22Rv1 (cell line): ENCODE measurements at regions not wholly inside any gene's neighbourhood (a gene's known extent, or its start where the extent isn't known, plus 50 kb on each side); places are given as distances from the start of the nearest gene placed in this dataset.

ENCODE experiments used
- ZFX ChIP-seq: fragments of 450-650 bp; IDR thresholded peaks from 2 replicates; pipeline ENCODE4 v1.6.1; 2017; ENCODE audit warnings: antibody characterized with exemption, borderline replicate concordance
- TF ChIP-seq, protein P1 (sequence below): fragments of 450-650 bp; IDR thresholded peaks from 2 replicates; pipeline ENCODE4 v1.5.1; 2017; ENCODE audit warnings: mild to moderate bottlenecking

DNA sequence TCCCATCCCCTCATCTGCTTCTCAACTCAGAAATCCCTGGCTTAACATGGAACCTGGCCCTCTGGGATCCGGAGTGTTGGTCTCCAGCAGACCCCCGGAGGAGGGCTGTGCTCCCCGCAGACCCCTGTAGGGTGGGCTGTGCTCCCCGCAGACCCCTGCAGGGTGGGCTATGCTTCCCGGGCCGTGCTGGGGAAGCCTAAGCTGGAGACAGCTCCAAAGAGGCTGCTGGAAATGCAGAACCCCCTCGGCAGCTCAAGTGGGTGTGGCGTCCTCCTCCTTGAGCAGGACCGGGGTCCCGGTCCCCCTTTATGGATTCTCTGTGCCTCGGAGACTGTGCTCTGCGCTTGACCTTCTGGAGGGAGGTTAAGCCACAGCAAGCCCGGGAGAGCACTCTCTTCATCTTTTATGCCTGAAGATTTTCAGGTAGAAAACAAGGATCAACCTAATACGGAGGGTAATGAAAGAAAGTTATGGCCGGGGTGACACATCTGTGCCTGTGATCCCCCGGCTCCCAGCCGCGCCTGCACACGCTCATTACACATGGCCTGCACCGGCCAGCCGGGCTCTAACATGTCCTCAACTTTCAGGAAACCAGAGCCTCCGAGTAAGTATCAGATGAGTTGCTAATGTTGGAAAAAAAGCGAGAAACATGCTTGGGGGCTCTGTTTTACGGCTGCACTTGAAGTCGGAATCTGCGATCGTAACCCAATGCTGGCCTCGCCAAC is 87.7 kb upstream of the ACTRT2 start:
- TF ChIP-seq, protein P1, sequence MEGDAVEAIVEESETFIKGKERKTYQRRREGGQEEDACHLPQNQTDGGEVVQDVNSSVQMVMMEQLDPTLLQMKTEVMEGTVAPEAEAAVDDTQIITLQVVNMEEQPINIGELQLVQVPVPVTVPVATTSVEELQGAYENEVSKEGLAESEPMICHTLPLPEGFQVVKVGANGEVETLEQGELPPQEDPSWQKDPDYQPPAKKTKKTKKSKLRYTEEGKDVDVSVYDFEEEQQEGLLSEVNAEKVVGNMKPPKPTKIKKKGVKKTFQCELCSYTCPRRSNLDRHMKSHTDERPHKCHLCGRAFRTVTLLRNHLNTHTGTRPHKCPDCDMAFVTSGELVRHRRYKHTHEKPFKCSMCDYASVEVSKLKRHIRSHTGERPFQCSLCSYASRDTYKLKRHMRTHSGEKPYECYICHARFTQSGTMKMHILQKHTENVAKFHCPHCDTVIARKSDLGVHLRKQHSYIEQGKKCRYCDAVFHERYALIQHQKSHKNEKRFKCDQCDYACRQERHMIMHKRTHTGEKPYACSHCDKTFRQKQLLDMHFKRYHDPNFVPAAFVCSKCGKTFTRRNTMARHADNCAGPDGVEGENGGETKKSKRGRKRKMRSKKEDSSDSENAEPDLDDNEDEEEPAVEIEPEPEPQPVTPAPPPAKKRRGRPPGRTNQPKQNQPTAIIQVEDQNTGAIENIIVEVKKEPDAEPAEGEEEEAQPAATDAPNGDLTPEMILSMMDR, result no peak
- no peak for TF ChIP-seq ZFX
